Hepatocyte (in vitro differentiated cells): ENCODE measurements at regions not wholly inside any gene's neighbourhood (a gene's known extent, or its start where the extent isn't known, plus 50 kb on each side); places are given as distances from the start of the nearest gene placed in this dataset.

Source experiments
- DNase-seq: peaks from one replicate; pipeline ENCODE4 v3.0.0-alpha.2; 2016; ENCODE audit warnings: low spot score
- H2AFZ ChIP-seq: fragments of 200-600 bp; sonication (generic); 2 replicates; pipeline ENCODE4 v1.6.0; 2016; ENCODE audit warnings: antibody characterized with exemption, mild to moderate bottlenecking
- H3K27ac ChIP-seq: fragments of 200-600 bp; sonication (generic); 2 replicates; pipeline ENCODE4 v1.5.1; 2016; ENCODE audit warnings: mild to moderate bottlenecking
- H3K27me3 ChIP-seq: fragments of 200-600 bp; sonication (generic); 2 replicates; pipeline ENCODE4 v1.6.1; 2016
- H3K36me3 ChIP-seq: fragments of 200-600 bp; sonication (generic); replicated peaks from 2 replicates; pipeline ENCODE4 v1.5.1; 2016; ENCODE audit warnings: low read depth; ENCODE audit not compliant: insufficient read depth
- H3K4me1 ChIP-seq: fragments of 200-600 bp; sonication (generic); 2 replicates; pipeline ENCODE4 v1.5.1; 2016; ENCODE audit warnings: mild to moderate bottlenecking, moderate library complexity; ENCODE audit not compliant: insufficient read depth
- H3K4me2 ChIP-seq: fragments of 200-600 bp; sonication (generic); 2 replicates; pipeline ENCODE4 v1.6.0; 2016
- H3K4me3 ChIP-seq: fragments of 200-600 bp; sonication (generic); 2 replicates; pipeline ENCODE4 v1.5.1; 2016; ENCODE audit warnings: mild to moderate bottlenecking
- H3K79me2 ChIP-seq: fragments of 200-600 bp; sonication (generic); 2 replicates; pipeline ENCODE4 v1.6.0; 2017; ENCODE audit warnings: mild to moderate bottlenecking
- H3K9me2 ChIP-seq: fragments of 200-600 bp; sonication (generic); replicated peaks from 2 replicates; pipeline ENCODE4 v1.6.0; 2017; ENCODE audit warnings: mild to moderate bottlenecking; ENCODE audit not compliant: insufficient read depth
- H3K9me3 ChIP-seq: fragments of 200-600 bp; sonication (generic); 2 replicates; pipeline ENCODE4 v1.5.1; 2016; ENCODE audit warnings: low read depth, mild to moderate bottlenecking
- H4K20me1 ChIP-seq: fragments of 200-600 bp; sonication (generic); 2 replicates; pipeline ENCODE4 v1.6.0; 2016; ENCODE audit warnings: mild to moderate bottlenecking; ENCODE audit not compliant: insufficient read depth, poor library complexity, severe bottlenecking
- CTCF ChIP-seq: fragments of 200-600 bp; sonication (generic); IDR thresholded peaks from 2 replicates; pipeline ENCODE4 v1.5.1; 2016; ENCODE audit warnings: antibody characterized with exemption, mild to moderate bottlenecking; ENCODE audit not compliant: poor library complexity
- EZH2 ChIP-seq: fragments of 200-600 bp; sonication (generic); IDR thresholded peaks from 2 replicates; pipeline ENCODE4 v1.6.1; 2016; ENCODE audit warnings: antibody characterized with exemption, mild to moderate bottlenecking, borderline replicate concordance
- EZH2phosphoT487 ChIP-seq: fragments of 200-600 bp; sonication (generic); IDR thresholded peaks from one replicate; pipeline ENCODE4 v1.6.1; 2018; ENCODE audit warnings: antibody characterized with exemption, mild to moderate bottlenecking, low read depth, moderate library complexity; ENCODE audit not compliant: unreplicated experiment, severe bottlenecking
- WGBS: methylation state at CpG from one replicate; pipeline ENCODE4 v1.1.6; 2016; ENCODE audit warnings: low lambda C conversion rate; ENCODE audit errors: missing lambda C conversion rate; 5-methylcytosine and 5-hydroxymethylcytosine counted together

- Histone ChIP-seq H3K4me2 (no peak overlapping the region), H2AFZ (no peak overlapping the region), H3K27me3 (peaks cover 21% of the 10 kb centered on the region), H3K79me2 (no peaks in the 10 kb centered on the region), H3K9me2 (no peaks in the 10 kb centered on the region), H3K9me3 (no peaks in the 10 kb centered on the region), H3K4me1 (no peaks in the 10 kb centered on the region), H3K27ac (no peak overlapping the region), H3K4me3 (no peak overlapping the region), H4K20me1 (no peaks in the 10 kb centered on the region), H3K36me3 (no peaks in the 10 kb centered on the region)
- TF ChIP-seq EZH2 = no peak
- no peak for TF ChIP-seq CTCF
- TF ChIP-seq EZH2phosphoT487 = no peak
- 98% methylated on average over 6 of the region's 6 CpGs for WGBS
- DNase-seq = no peak
Measured at GRCh38 chr1:22311461-22311860, 140.2 kb upstream of the ZBTB40 start.

GRCh38 chr1:22313321-22313720 lies 138.3 kb upstream of the ZBTB40 start:
- no peak overlapping the region for H3K4me2 ChIP-seq
- DNase-seq = no peak
- no peaks in the 10 kb centered on the region for H4K20me1 ChIP-seq
- H3K79me2 ChIP-seq = no peaks in the 10 kb centered on the region
- no peaks in the 10 kb centered on the region for H3K9me2 ChIP-seq
- no peaks in the 10 kb centered on the region for H3K36me3 ChIP-seq
- no peak overlapping the region for H3K4me3 ChIP-seq
- 82% methylated on average over 8 of the region's 8 CpGs for WGBS
- H3K27me3 ChIP-seq = peaks cover 4% of the 10 kb centered on the region
- TF ChIP-seq EZH2 = no peak
- no peak for TF ChIP-seq EZH2phosphoT487
- TF ChIP-seq CTCF = no peak
- H2AFZ ChIP-seq = no peak overlapping the region
- H3K4me1 ChIP-seq = peaks cover under 1% of the 10 kb centered on the region
- no peak overlapping the region for H3K27ac ChIP-seq
- H3K9me3 ChIP-seq = no peaks in the 10 kb centered on the region

- WGBS = 94% methylated on average over 11 of the region's 11 CpGs
- no peak overlapping the region for H3K4me3 ChIP-seq
- no peak for DNase-seq
Measured at GRCh38 chr1:22314706-22315105, 136.9 kb upstream of the ZBTB40 start.

More at GRCh38 chr1:22314706-22315105, 136.9 kb upstream of the ZBTB40 start:
- Histone ChIP-seq H3K79me2 (no peaks in the 10 kb centered on the region), H4K20me1 (no peaks in the 10 kb centered on the region), H3K4me2 (no peak overlapping the region), H2AFZ (no peak overlapping the region), H3K36me3 (no peaks in the 10 kb centered on the region), H3K27me3 (no peaks in the 10 kb centered on the region), H3K27ac (no peak overlapping the region), H3K4me1 (peaks cover 5% of the 10 kb centered on the region), H3K9me2 (no peaks in the 10 kb centered on the region), H3K9me3 (no peaks in the 10 kb centered on the region)
- no peak for TF ChIP-seq EZH2phosphoT487
- no peak for TF ChIP-seq CTCF
- TF ChIP-seq EZH2 = no peak
